ENCODE measurements at regions not wholly inside any gene's neighbourhood (a gene's known extent, or its start where the extent isn't known, plus 50 kb on each side); places are given as distances from the start of the nearest gene placed in this dataset.
A peak's percentile ranks its signal among the peaks of the same experiment; 100 is the strongest.

DNA sequence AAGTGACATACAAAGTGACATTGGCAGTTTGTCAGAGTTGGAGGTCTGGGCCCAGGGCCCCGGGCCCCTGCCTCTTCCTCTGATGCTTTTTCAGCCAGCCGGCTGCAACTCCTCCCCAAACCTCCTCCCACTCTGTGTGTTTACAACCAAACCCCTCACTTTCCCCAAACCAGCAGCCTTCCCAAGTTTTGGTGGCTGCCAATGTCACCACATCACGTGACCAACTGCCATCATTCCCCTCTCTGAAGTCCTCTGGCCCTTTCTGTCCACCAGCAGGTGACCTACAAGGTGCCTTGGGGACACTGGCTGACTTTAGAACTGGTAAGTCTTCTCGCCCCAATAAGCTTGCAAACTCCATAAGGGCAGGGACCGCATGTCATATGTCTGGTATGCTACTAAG is 357.7 kb downstream of the BCOR start:
- H3K4me3 ChIP-seq: no peak overlapping the region
- no peak for DNase-seq (ENCODE audit: low read depth in 1 of 2, low spot score in 2 of 2)
- H3K4me1 ChIP-seq (replicated peaks): peaks cover 16% of the 10 kb centered on the region

DNA sequence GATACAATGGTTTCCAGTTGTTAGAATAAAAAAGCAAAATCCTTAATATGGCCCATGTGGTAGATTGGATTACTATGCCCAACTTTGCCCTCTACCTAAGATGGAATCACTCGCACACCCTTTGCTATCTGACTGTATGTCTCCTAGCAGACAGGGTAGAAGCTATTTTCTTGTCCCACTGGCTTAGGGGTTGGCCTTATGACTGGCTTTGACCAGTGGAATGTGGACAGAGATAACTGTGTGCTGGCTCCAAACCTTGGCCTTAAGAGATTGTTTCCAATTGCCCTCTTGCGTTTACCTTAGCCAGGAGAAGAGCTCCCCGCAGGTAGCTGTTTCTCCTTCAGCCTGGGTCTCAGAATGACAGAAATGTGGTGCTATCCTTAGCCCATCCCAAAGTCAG is 355.9 kb downstream of the BCOR start:
- Histone ChIP-seq H3K27me3 (replicated peaks) (no peaks in the 10 kb centered on the region), H3K27ac (no peak overlapping the region), H3K36me3 (no peaks in the 10 kb centered on the region), H3K4me3 (no peak overlapping the region), H3K4me1 (replicated peaks) (peaks cover 1% of the 10 kb centered on the region), H3K9me3 (replicated peaks) (no peaks in the 10 kb centered on the region)
- no peak for DNase-seq (ENCODE audit: low read depth in 1 of 2, low spot score in 2 of 2)

More for the DNA sequence above, 357.7 kb downstream of the BCOR start:
- Histone ChIP-seq H3K36me3 (no peaks in the 10 kb centered on the region), H3K9me3 (replicated peaks) (no peaks in the 10 kb centered on the region), H3K27me3 (replicated peaks) (no peaks in the 10 kb centered on the region), H3K27ac (no peak overlapping the region)

DNA sequence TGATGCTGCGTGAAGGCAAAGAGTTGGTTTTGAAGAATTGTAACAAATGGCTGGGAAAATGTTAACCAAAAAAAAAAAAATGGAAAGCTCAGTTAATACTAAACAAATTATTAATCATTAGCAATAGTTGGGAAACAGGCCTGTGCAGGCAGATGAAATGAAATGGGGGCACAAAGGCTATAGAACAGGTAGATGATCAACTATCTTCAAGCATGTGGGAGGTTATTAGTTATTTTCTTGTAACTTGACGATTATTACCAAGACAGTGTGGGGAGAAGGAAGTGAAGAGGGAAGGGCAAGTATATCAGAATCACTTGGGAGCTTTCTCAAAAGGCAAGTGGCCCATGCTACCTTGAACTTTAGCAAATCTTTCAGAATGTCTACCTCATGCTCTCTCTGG is 351.9 kb downstream of the BCOR start:
- H3K27ac ChIP-seq: no peak overlapping the region
- no peaks in the 10 kb centered on the region for H3K27me3 ChIP-seq (replicated peaks)
- no peaks in the 10 kb centered on the region for H3K9me3 ChIP-seq (replicated peaks)
- no peak for DNase-seq (ENCODE audit: low read depth in 1 of 2, low spot score in 2 of 2)
- no peak overlapping the region for H3K4me3 ChIP-seq
- H3K36me3 ChIP-seq: no peaks in the 10 kb centered on the region
- no peaks in the 10 kb centered on the region for H3K4me1 ChIP-seq (replicated peaks)

DNA sequence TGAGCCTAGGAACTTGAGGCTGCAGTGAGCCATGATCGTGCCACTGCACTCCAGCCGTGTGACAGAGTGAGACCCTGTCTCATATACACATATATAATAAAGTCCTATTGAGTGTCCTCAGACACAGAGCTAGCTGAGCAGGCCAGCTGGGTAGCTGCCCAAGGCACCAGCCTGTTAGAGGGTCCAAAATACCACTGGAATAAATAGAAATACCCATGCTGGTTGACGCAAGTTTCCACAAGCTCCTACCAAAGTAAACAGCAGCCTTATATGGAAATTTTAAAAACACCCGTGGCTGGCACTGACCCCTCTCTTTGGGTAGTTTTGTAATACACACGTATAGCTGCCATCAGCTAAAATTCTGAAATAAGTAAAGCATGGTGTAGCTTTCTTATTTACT is 348.6 kb downstream of the BCOR start:
- Histone ChIP-seq H3K9me3 (replicated peaks) (no peaks in the 10 kb centered on the region), H3K4me3 (no peak overlapping the region), H3K27me3 (replicated peaks) (no peaks in the 10 kb centered on the region), H3K36me3 (no peaks in the 10 kb centered on the region), H3K4me1 (replicated peaks) (no peaks in the 10 kb centered on the region), H3K27ac (no peak overlapping the region)
- DNase-seq (ENCODE audit: low read depth in 1 of 2, low spot score in 2 of 2): no peak

DNA sequence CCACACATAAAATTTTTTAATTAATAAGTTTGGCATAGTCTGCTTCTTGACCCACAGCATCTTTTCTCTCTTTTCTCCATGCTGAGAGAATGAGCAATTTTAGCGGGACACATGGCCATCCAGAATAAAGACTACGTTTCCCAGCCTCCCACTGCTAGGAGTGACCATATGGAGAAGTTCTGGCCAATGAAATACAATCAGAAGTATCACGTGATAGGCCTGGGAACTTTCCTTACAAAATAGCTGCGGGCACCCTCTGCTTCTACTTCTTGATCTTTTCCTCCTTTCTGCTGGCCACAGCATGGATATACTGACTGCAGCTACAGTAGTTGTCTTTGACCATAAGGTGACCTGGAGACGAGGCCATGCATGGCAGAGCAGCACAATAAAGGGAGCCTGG is 348.0 kb downstream of the BCOR start:
- Histone ChIP-seq H3K4me3 (no peak overlapping the region), H3K27ac (no peak overlapping the region), H3K36me3 (no peaks in the 10 kb centered on the region), H3K27me3 (replicated peaks) (no peaks in the 10 kb centered on the region), H3K9me3 (replicated peaks) (no peaks in the 10 kb centered on the region), H3K4me1 (replicated peaks) (peaks cover 1% of the 10 kb centered on the region)
- DNase-seq (ENCODE audit: low read depth in 1 of 2, low spot score in 2 of 2): no peak

DNA sequence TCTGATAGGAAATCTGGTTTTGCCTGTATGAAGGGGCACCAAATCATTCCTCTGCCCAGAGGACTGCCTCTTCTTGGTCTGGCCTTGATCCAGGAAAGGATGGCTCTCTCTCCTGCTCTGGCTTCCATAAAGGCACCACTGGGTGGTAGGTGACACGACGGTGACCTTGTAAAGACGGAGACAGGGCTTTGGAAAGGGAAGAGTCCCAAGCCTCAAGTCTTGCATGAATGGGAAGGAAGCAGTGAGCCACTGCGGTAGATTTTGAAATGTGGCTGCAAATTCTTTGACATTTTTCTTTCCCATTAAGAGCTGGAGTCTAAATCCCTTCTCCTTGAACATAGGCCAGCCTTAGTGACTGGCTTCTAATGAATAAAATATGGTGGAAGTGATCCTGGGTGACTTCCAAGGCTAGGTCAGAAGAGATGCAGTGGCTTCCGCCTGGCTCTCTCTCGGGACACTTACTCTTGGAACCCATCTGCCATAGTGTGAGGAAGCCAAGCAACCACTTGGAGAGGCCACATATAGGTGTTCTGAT is 347.4 kb downstream of the BCOR start:
- no peak overlapping the region for H3K27ac ChIP-seq
- no peak overlapping the region for H3K4me3 ChIP-seq
- no peaks in the 10 kb centered on the region for H3K36me3 ChIP-seq
- no peaks in the 10 kb centered on the region for H3K9me3 ChIP-seq (replicated peaks)
- H3K4me1 ChIP-seq (replicated peaks): peaks cover 7% of the 10 kb centered on the region
- DNase-seq (ENCODE audit: low read depth in 1 of 2, low spot score in 2 of 2): no peak
- no peaks in the 10 kb centered on the region for H3K27me3 ChIP-seq (replicated peaks)

DNA sequence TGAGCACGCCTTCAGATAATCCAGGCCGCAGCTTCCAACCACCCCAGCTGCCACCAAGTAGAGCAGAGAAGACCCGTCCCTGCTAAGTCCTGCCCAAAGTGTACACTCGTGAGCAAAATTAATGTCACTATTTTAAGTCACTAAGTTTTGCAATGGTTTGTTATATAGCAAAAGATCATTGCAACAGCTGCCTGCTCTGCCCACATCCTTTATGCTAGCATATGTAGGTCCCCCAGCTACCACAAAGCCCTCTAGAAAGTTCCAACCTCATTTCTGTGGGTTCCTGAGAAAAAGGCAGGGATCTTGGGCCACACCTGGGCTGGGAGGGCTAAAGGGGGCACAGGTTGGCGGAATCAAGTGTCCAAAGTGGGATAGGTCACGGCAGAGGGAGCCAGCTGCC is 346.9 kb downstream of the BCOR start:
- H3K4me3 ChIP-seq: no peak overlapping the region
- H3K27ac ChIP-seq: no peak overlapping the region
- no peaks in the 10 kb centered on the region for H3K27me3 ChIP-seq (replicated peaks)
- no peaks in the 10 kb centered on the region for H3K9me3 ChIP-seq (replicated peaks)
- DNase-seq (ENCODE audit: low read depth in 1 of 2, low spot score in 2 of 2): no peak
- H3K36me3 ChIP-seq: no peaks in the 10 kb centered on the region
- peaks cover 11% of the 10 kb centered on the region for H3K4me1 ChIP-seq (replicated peaks)

DNA sequence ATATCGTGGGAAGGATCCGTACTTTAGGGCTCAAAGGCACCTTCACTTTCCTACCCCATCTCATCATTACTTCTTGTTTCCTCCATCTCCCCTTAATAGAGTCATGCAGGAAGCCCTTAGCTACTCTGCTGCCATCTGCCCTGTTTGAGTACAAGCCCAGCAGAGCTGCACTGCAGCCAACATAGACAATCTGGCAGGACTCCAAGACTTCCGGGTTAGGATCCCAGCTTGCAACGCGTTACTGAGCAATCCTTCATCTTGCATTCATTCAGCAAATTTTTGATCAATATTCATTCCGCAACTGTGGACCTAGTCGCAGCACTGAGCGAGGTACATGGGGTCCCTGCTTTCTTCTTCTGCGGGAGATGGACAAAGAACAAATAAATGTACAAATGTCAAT is 344.9 kb downstream of the BCOR start:
- Histone ChIP-seq H3K36me3 (no peaks in the 10 kb centered on the region), H3K4me3 (no peak overlapping the region), H3K9me3 (replicated peaks) (no peaks in the 10 kb centered on the region), H3K27me3 (replicated peaks) (no peaks in the 10 kb centered on the region), H3K27ac (no peak overlapping the region), H3K4me1 (replicated peaks) (peaks cover 30% of the 10 kb centered on the region)
- no peak for DNase-seq (ENCODE audit: low read depth in 1 of 2, low spot score in 2 of 2)

DNA sequence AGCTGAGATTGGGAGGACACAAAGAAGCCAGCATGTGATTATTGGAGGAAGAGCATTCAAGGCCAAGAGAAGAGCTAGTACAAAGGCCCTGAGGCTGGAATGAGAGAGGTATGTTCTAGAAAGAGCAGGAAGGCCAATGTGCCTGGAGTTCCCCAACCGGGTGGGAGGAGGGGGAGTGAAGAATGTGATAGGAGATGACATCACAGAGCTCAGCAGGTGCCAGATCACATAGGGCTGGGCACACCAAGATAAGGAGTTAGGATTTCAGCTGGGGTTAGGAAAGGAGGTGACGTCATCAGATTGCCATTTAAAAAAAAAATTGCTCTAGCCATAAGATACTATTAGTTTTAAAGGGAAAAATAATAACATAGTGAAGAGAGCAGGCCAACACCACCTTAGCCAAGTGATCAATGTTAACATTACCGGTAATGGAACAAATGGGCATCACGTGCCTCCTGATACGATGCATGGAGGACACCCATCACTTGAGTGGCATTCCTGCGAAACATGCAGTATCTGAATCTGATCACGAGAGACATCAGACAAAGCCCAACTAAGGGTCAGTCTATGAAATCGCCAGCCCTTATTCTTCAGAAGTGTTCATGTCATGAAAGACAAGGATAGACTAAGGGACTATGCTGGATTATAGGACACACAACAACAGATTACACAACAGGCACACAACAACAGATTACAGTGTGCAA is 344.3 kb downstream of the BCOR start:
- peaks cover 37% of the 10 kb centered on the region for H3K4me1 ChIP-seq (replicated peaks)
- H3K4me3 ChIP-seq: no peak overlapping the region
- H3K36me3 ChIP-seq: no peaks in the 10 kb centered on the region
- no peak overlapping the region for H3K27ac ChIP-seq
- no peaks in the 10 kb centered on the region for H3K9me3 ChIP-seq (replicated peaks)
- DNase-seq (ENCODE audit: low read depth in 1 of 2, low spot score in 2 of 2): peak in 1 of 2 experiments; percentile 2
- no peaks in the 10 kb centered on the region for H3K27me3 ChIP-seq (replicated peaks)

DNA sequence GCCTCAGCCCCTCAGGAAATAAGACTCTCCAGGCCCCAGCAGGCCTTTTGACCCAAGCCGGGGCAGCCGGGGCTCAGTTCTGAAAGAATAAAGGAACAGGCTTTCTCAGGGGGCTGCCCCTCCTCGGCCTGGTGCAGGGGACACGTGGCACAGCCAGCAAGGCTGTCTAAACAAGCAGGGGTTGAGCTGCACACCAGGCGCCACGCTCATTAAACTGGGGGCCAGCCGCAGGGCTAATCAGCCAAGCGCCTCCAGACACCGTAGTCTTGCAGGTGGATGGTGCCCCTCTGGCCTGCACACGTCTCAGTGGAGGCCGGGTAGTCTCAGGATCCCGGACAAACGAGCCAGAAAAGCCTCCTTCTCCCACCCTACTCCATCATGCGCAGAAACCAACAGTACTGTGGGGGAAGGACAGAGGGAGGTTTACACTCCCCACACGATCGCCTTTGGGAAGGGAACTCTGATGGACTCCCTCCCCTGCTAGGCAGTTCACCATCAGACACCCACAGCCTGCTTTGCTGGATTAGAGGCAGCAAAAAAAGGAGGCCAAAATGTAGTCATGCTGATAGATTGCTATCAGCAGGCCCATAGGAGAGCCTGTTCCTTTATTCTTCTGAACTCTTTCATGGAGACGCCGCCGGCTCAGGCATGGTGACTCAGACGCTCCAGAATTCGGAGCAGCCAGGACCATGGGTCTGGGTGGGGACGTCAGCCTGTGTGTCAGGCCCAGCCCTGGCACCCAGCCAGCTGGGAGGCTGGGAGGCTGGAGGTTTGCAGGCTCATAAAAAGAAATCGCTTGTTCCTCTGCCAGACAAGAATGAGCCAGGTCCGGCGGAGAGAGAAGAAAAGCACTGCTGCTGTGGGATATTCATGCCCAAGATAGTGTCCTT is 342.4 kb downstream of the BCOR start:
- H3K4me3 ChIP-seq: no peak overlapping the region
- no peaks in the 10 kb centered on the region for H3K36me3 ChIP-seq
- H3K27me3 ChIP-seq (replicated peaks): no peaks in the 10 kb centered on the region
- peak overlapping the region; percentile 82 for H3K27ac ChIP-seq
- peaks cover 56% of the 10 kb centered on the region for H3K4me1 ChIP-seq (replicated peaks)
- DNase-seq (ENCODE audit: low read depth in 1 of 2, low spot score in 2 of 2): peak; percentile 84 to 92
- no peaks in the 10 kb centered on the region for H3K9me3 ChIP-seq (replicated peaks)

DNA sequence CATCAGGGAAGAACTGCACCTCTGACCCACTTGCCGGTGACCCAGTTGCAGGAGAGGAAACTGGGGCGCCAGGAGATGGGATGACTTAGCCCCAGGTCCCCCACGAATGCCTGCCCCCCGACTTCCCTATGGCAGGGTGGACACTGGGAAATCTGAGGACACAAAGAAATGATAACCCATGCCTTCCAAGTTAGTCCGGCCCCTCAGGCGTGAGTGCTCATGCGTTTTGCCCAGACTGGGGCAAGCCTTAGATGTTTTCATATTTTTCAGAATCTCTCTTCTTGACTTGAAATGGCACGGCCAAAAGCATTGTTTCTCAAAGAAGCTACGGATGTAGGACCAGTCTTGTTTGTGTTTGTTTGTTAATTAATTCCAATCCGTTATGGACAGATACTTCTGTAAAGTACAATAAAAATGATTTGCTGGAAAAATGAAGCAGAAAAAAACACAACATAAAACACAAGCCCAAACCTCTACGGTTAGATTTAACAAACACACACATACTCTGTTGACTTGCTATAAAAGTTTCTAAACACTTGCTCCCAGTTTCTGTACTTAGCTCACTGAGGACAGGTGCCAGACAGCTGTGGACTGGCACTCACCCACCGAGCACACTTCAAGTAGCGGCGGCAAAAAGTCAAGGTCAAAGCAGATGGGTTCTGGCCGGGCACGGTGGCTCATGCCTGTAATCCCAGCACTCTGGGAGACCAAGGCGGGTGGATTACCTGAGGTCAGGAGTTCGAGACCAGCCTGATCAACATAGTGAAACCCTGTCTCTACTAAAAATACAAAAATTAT is 341.5 kb downstream of the BCOR start:
- Histone ChIP-seq H3K36me3 (no peaks in the 10 kb centered on the region), H3K27ac (peak overlapping the region; percentile 25; the same call in 1 of the 2 replicates), H3K27me3 (replicated peaks) (no peaks in the 10 kb centered on the region), H3K4me3 (no peak overlapping the region), H3K9me3 (replicated peaks) (no peaks in the 10 kb centered on the region), H3K4me1 (replicated peaks) (peaks cover 61% of the 10 kb centered on the region)
- DNase-seq (ENCODE audit: low read depth in 1 of 2, low spot score in 2 of 2): no peak

DNA sequence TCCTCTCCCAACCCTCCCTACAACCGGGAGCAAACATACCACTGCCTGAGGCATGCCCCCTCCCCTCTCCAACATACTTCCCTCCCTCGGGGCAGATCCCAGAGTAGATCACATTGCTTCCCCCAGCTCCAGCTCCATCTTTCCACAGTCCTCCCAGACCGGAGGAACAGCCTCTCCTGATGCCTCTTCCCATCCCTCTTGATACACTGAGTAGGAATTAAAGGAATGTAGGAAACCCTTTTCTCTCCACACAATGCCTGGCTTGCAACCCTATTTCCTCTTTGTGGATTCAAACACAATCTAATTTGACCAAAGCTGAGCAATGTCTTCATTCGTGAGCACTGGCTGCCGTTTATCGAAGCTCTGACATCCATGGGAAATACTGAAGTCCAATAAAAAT is 339.8 kb downstream of the BCOR start:
- DNase-seq (ENCODE audit: low read depth in 1 of 2, low spot score in 2 of 2): peak in 1 of 2 experiments; percentile 49
- no peaks in the 10 kb centered on the region for H3K36me3 ChIP-seq
- H3K27me3 ChIP-seq (replicated peaks): no peaks in the 10 kb centered on the region
- no peak overlapping the region for H3K4me3 ChIP-seq
- H3K9me3 ChIP-seq (replicated peaks): no peaks in the 10 kb centered on the region
- peaks cover 61% of the 10 kb centered on the region for H3K4me1 ChIP-seq (replicated peaks)
- H3K27ac ChIP-seq: peak overlapping the region; percentile 64

DNA sequence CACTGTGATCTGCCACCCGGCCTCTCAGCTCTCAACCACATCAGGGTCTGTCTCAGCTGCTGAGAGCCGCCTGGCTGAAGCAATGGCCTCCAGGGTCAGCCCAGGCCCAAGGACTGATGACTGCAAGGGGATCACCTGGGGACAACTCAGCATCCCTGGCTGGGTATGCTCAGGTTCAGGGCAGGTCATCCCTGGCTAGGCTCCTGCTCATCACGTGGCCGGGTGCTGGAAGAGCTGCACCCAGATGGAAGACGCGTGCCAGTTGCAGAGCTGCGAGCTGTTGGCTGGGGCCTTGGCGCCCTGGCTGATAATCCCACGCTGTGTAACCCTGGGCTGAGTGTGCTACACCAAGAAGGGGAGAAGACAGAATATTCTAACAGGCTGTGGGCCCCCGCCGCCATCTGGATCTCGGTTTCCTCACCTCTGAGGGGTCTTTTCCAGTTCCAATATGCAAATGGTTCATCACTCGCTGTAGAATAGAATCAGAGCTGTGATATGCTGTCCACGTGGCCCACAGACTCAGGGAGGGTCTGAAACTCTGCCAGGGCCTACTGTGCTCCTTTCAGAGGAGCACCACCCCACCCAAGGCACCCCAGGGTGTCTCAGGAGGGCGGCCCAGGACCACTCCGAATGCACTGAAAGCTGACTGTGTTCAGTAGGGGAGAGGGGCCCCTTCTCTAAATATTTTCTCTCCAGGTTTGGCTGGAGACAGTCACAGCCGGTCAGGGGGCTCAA is 338.8 kb downstream of the BCOR start:
- peaks cover 61% of the 10 kb centered on the region for H3K4me1 ChIP-seq (replicated peaks)

More for the DNA sequence above, 338.8 kb downstream of the BCOR start:
- Histone ChIP-seq H3K4me3 (no peak overlapping the region), H3K9me3 (replicated peaks) (no peaks in the 10 kb centered on the region), H3K27me3 (replicated peaks) (no peaks in the 10 kb centered on the region), H3K36me3 (no peaks in the 10 kb centered on the region), H3K27ac (peak overlapping the region; percentile 65)
- DNase-seq (ENCODE audit: low read depth in 1 of 2, low spot score in 2 of 2): no peak

Data from SJSA1 (cell line).